PFSK-1 (cell line): ENCODE measurements at regions not wholly inside any gene's neighbourhood (a gene's known extent, or its start where the extent isn't known, plus 50 kb on each side); places are given as distances from the start of the nearest gene placed in this dataset.

ENCODE experiments used
- POLR2AphosphoS5 ChIP-seq: IDR thresholded peaks from 2 replicates; pipeline ENCODE4 v1.6.1; 2012; ENCODE audit warnings: low read depth, mild to moderate bottlenecking, control low read depth, low read length, moderate library complexity
- TAF1 ChIP-seq: IDR thresholded peaks from 2 replicates; pipeline ENCODE4 v1.6.1; 2012; ENCODE audit warnings: low read length, control low read depth, borderline replicate concordance; ENCODE audit not compliant: insufficient read depth

- TF ChIP-seq TAF1 (no peak), POLR2AphosphoS5 (no peak)
These were observed 279.9 kb downstream of the CCER1 start for GRCh38 chr12:90675106-90675505.
